CD14-positive monocyte (primary cell): ENCODE measurements at regions not wholly inside any gene's neighbourhood (a gene's known extent, or its start where the extent isn't known, plus 50 kb on each side); places are given as distances from the start of the nearest gene placed in this dataset.
A peak's percentile ranks its signal among the peaks of the same experiment; 100 is the strongest.

ENCODE experiments used
- DNase-seq, 3 donors: peaks; one replicate each; pipeline ENCODE4 v3.0.0-alpha.2; 2011 to 2022
- H2AFZ ChIP-seq: 2 replicates; pipeline ENCODE4 v1.6.0; 2012; ENCODE audit warnings: mild to moderate bottlenecking, low read depth, low read length, inconsistent platforms; ENCODE audit not compliant: insufficient read depth, poor library complexity, severe bottlenecking
- H3K27ac ChIP-seq, 2 donors: 1 replicate in 1 of 2; 2 replicates in 1 of 2; pipeline ENCODE4 v1.5.1; 2012 to 2013; ENCODE audit warnings: low read length in 2 of 2, control low read depth in 1 of 2, inconsistent platforms in 1 of 2, low read depth in 1 of 2, mild to moderate bottlenecking in 1 of 2
- H3K27me3 ChIP-seq, 2 donors: one replicate each; pipeline versions ENCODE4 v1.6.0 to v1.6.1; 2011 to 2013; ENCODE audit warnings: low read length in 2 of 2; ENCODE audit not compliant: control insufficient read depth in 2 of 2, insufficient read depth in 2 of 2
- H3K36me3 ChIP-seq, 2 donors: replicated peaks in 1 of 2; 1 replicate in 1 of 2; 2 replicates in 1 of 2; pipeline versions ENCODE4 v1.5.1 to v1.6.1; 2012 to 2013; ENCODE audit warnings: low read length in 2 of 2, control low read depth in 1 of 2, inconsistent platforms in 1 of 2, mild to moderate bottlenecking in 1 of 2; ENCODE audit not compliant: insufficient read depth in 2 of 2, control insufficient read depth in 1 of 2
- H3K4me1 ChIP-seq, 2 donors: 1 replicate in 1 of 2; 2 replicates in 1 of 2; pipeline versions ENCODE4 v1.5.1 to v1.6.1; 2012 to 2013; ENCODE audit warnings: low read length in 2 of 2, control low read depth in 1 of 2, inconsistent platforms in 1 of 2, mild to moderate bottlenecking in 1 of 2, moderate library complexity in 1 of 2; ENCODE audit not compliant: insufficient read depth in 2 of 2, control insufficient read depth in 1 of 2
- H3K4me2 ChIP-seq: replicated peaks from 2 replicates; pipeline ENCODE3; 2012; ENCODE audit warnings: low read length, moderate library complexity, mild to moderate bottlenecking; ENCODE audit not compliant: poor library complexity, severe bottlenecking; ENCODE audit errors: extremely low read depth
- H3K4me3 ChIP-seq, 3 experiments: fragments of 200-600 bp in 1 of 3; sonication (generic) in 1 of 3; replicated peaks in 1 of 3; 1 replicate in 2 of 3; 2 replicates in 1 of 3; pipeline ENCODE4 v1.5.1; 2011 to 2013; ENCODE audit warnings: low read length in 3 of 3, mild to moderate bottlenecking in 3 of 3, control low read depth in 2 of 3, low read depth in 2 of 3, inconsistent platforms in 1 of 3, moderate library complexity in 1 of 3
- H3K79me2 ChIP-seq: 2 replicates; pipeline ENCODE4 v1.6.0; 2012; ENCODE audit warnings: mild to moderate bottlenecking, control low read depth, inconsistent platforms, low read length, moderate library complexity; ENCODE audit not compliant: insufficient read depth
- H3K9ac ChIP-seq: 2 replicates; pipeline ENCODE4 v1.6.0; 2017; ENCODE audit warnings: low read length, mild to moderate bottlenecking; ENCODE audit not compliant: insufficient read depth, poor library complexity, severe bottlenecking
- H3K9me3 ChIP-seq, 2 donors: replicated peaks in 1 of 2; 1 replicate in 1 of 2; 2 replicates in 1 of 2; pipeline versions ENCODE4 v1.5.1 to v1.6.1; 2012 to 2013; ENCODE audit warnings: low read length in 2 of 2, control low read depth in 1 of 2; ENCODE audit not compliant: control insufficient read depth in 1 of 2, insufficient read depth in 1 of 2
- H4K20me1 ChIP-seq: 2 replicates; pipeline ENCODE4 v1.6.0; 2012; ENCODE audit warnings: mild to moderate bottlenecking, low read length, control low read depth, moderate library complexity; ENCODE audit not compliant: insufficient read depth
- H3K27ac Mint-ChIP-seq, 7 donors: one replicate each; pipeline ENCODE4 v1.8.0; 2020; ENCODE audit warnings: mild to moderate bottlenecking in 7 of 7, mixed read lengths in 7 of 7, moderate library complexity in 6 of 7, inconsistent platforms in 2 of 7
- H3K27me3 Mint-ChIP-seq, 3 donors: one replicate each; pipeline ENCODE4 v1.8.0; 2021 to 2022; ENCODE audit warnings: low read depth in 3 of 3, mild to moderate bottlenecking in 3 of 3, mixed read lengths in 3 of 3, moderate library complexity in 3 of 3, inconsistent platforms in 1 of 3
- H3K36me3 Mint-ChIP-seq, 2 donors: one replicate each; pipeline ENCODE4 v1.8.0; 2020; ENCODE audit warnings: mixed read lengths in 2 of 2, inconsistent platforms in 1 of 2, mild to moderate bottlenecking in 1 of 2
- H3K4me1 Mint-ChIP-seq: one replicate; pipeline ENCODE4 v1.8.0; 2020; ENCODE audit warnings: mild to moderate bottlenecking, mixed read lengths
- H3K4me3 Mint-ChIP-seq, 2 donors: one replicate each; pipeline ENCODE4 v1.8.0; 2020; ENCODE audit warnings: mild to moderate bottlenecking in 2 of 2, mixed read lengths in 2 of 2, moderate library complexity in 1 of 2
- H3K9me3 Mint-ChIP-seq, 7 donors: one replicate each; pipeline ENCODE4 v1.8.0; 2020 to 2022; ENCODE audit warnings: mixed read lengths in 7 of 7, mild to moderate bottlenecking in 6 of 7, moderate library complexity in 6 of 7, inconsistent platforms in 2 of 7
- WGBS: methylation state at CpG from one replicate; pipeline ENCODE4 v1.1.5; 2013; ENCODE audit warnings: missing lambda C conversion rate; ENCODE audit not compliant: insufficient coverage; 5-methylcytosine and 5-hydroxymethylcytosine counted together
- intact Hi-C, 2 donors: fragments of 100-400 bp; cut with micrococcal nuclease; formaldehyde crosslinking; loops; one replicate each; pipeline versions ENCODE4 v1.15.0 to v1.15.1; 2023
- TF ChIP-seq, protein P1 (sequence below): fragments of 200-600 bp; IDR thresholded peaks from one replicate; pipeline ENCODE4 v1.8.0; 2022; ENCODE audit warnings: antibody characterized with exemption, mild to moderate bottlenecking

DNA sequence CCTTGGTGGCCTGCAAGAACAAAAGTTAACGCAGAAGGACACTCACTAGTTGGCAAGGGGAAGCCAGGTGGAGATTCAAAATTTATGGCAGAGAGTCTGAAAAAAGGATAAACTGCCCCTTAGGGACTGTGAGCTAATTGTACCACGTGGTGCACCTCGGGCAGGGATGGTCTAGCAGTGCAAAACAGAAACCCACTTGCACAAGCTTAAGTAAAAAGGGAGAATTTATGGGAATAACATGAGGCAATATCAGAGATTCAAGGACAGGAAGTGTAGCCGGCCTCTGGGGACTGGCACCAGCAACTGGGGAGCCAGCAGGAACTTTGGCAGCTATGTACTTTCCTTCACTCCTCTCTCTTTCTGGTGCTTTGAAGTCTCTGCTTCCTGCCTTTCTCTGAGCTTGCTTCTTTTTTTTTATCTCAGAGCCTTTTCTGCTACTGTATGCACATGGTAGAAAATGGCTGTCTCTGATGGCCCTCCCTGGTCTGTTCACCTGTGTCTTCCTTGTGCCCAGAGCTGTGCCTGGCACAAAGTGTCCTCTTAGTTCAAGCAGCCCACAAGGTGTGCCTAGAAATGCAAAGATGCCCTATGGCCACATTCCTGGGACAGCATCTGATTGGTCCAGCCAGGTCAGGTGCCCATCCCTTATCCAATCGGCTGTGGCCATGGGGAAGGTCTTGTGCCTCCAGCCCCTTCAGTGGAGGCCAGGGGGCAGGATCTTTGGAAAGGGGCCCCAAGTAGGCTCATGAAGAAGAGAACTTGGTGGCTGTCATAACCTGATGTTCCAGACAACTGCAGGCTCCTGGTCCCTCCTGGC is 114.8 kb upstream of the ATP6AP2 start:
- peaks cover 0 to 5% of the 10 kb centered on the region in 2 donors for H3K27me3 ChIP-seq
- no peak overlapping the region for H3K4me3 ChIP-seq
- intact Hi-C loops: loop anchor here in 1 of 2 donors (10.0 kb wide), 1 partner anchor 291 kb away; no protein-coding TSS in a partner anchor
- TF ChIP-seq, protein P1, sequence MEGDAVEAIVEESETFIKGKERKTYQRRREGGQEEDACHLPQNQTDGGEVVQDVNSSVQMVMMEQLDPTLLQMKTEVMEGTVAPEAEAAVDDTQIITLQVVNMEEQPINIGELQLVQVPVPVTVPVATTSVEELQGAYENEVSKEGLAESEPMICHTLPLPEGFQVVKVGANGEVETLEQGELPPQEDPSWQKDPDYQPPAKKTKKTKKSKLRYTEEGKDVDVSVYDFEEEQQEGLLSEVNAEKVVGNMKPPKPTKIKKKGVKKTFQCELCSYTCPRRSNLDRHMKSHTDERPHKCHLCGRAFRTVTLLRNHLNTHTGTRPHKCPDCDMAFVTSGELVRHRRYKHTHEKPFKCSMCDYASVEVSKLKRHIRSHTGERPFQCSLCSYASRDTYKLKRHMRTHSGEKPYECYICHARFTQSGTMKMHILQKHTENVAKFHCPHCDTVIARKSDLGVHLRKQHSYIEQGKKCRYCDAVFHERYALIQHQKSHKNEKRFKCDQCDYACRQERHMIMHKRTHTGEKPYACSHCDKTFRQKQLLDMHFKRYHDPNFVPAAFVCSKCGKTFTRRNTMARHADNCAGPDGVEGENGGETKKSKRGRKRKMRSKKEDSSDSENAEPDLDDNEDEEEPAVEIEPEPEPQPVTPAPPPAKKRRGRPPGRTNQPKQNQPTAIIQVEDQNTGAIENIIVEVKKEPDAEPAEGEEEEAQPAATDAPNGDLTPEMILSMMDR: no peak
- H3K4me2 ChIP-seq: no peak overlapping the region
- Mint-ChIP-seq H3K27me3 (peaks cover under 1 to 23% (median 2%) of the 10 kb centered on the region in 3 donors), H3K4me3 (no peak overlapping the region), H3K36me3 (no peaks in the 10 kb centered on the region), H3K27ac (peak overlapping the region in 1 of 7 donors; percentile 67), H3K4me1 (peaks cover 39% of the 10 kb centered on the region), H3K9me3 (peaks cover 0 to 2% (median 0%) of the 10 kb centered on the region in 7 donors)
- H4K20me1 ChIP-seq: no peaks in the 10 kb centered on the region
- DNase-seq: peak in 2 of 3 donors; percentile 5 to 32
- H3K27ac ChIP-seq: no peak overlapping the region
- no peaks in the 10 kb centered on the region for H3K9me3 ChIP-seq
- peaks cover 38 to 42% of the 10 kb centered on the region in 2 donors for H3K4me1 ChIP-seq
- H3K36me3 ChIP-seq: no peaks in the 10 kb centered on the region
- H3K9ac ChIP-seq: no peak overlapping the region
- no CpG with 5 or more reads among the region's 5 CpGs for WGBS
- no peak overlapping the region for H2AFZ ChIP-seq
- no peaks in the 10 kb centered on the region for H3K79me2 ChIP-seq

DNA sequence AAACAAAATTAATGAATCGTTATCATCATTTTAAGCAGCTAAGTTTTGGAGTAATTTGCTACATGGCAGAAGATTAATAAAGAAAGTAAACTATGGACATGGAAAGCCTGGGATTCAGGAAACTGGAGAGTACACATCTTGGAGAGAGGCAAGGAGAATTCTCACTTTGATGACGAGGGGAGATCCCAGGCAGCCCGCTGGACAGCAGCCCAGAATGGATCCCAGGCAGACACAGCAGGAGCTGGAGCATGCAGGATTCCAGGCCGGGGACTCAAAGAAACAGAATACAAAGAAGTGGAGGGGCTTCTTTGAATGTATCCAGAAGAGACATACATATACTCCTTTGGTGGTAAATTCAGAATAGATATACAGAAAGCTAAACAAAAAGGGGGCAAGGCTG is 118.0 kb upstream of the ATP6AP2 start:
- H3K9ac ChIP-seq: no peak overlapping the region
- no peak overlapping the region for H2AFZ ChIP-seq
- intact Hi-C loops: loop anchor here in 1 of 2 donors (10.0 kb wide), 1 partner anchor 288 kb away; no protein-coding TSS in a partner anchor
- H3K4me3 ChIP-seq: no peak overlapping the region
- no peak overlapping the region for H3K27ac ChIP-seq
- no peak for DNase-seq
- H3K36me3 ChIP-seq: no peaks in the 10 kb centered on the region
- Mint-ChIP-seq H3K4me3 (no peak overlapping the region), H3K4me1 (peaks cover 28% of the 10 kb centered on the region), H3K9me3 (peaks cover 0 to 4% (median 0%) of the 10 kb centered on the region in 7 donors), H3K36me3 (no peaks in the 10 kb centered on the region), H3K27ac (no peak overlapping the region), H3K27me3 (peaks cover 0 to 17% (median 1%) of the 10 kb centered on the region in 3 donors)
- H3K27me3 ChIP-seq: peaks cover 0 to 5% of the 10 kb centered on the region in 2 donors
- TF ChIP-seq, protein P1: no peak
- H3K9me3 ChIP-seq: no peaks in the 10 kb centered on the region
- H3K4me1 ChIP-seq: peaks cover 21 to 24% of the 10 kb centered on the region in 2 donors
- WGBS: 100% methylated on average over 1 of the region's 4 CpGs
- no peak overlapping the region for H3K4me2 ChIP-seq
- no peaks in the 10 kb centered on the region for H3K79me2 ChIP-seq
- H4K20me1 ChIP-seq: no peaks in the 10 kb centered on the region
